H9 (cell line): ENCODE measurements at regions not wholly inside any gene's neighbourhood (a gene's known extent, or its start where the extent isn't known, plus 50 kb on each side); places are given as distances from the start of the nearest gene placed in this dataset.
"Not testable (repeated sequence)": the region's sequence is repeated elsewhere in the genome, so short reads cannot be mapped to it uniquely, and the experiment has no call there.

Source experiments
- DNase-seq: peaks from one replicate; pipeline ENCODE4 v3.0.0-alpha.2; 2017
- H2AFZ ChIP-seq: one replicate; pipeline ENCODE4 v1.6.1; 2013; ENCODE audit warnings: mild to moderate bottlenecking, low read length, control low read depth, moderate library complexity
- H2AK5ac ChIP-seq: 2 replicates; pipeline ENCODE4 v1.6.1; 2013; ENCODE audit warnings: low read length, control low read depth, mixed read lengths; ENCODE audit not compliant: insufficient read length
- H2BK120ac ChIP-seq: one replicate; pipeline ENCODE4 v1.6.1; 2013; ENCODE audit warnings: low read depth, mild to moderate bottlenecking, low read length, control low read depth, inconsistent platforms; ENCODE audit not compliant: poor library complexity, severe bottlenecking
- H2BK12ac ChIP-seq: 2 replicates; pipeline ENCODE4 v1.6.1; 2013; ENCODE audit warnings: low read length, control low read depth, mixed read lengths, low read depth; ENCODE audit not compliant: insufficient read length
- H2BK15ac ChIP-seq: 2 replicates; pipeline ENCODE4 v1.6.1; 2013; ENCODE audit warnings: low read depth, low read length, control low read depth
- H2BK20ac ChIP-seq: one replicate; pipeline ENCODE4 v1.6.1; 2013; ENCODE audit warnings: low read depth, mild to moderate bottlenecking, low read length, control low read depth, inconsistent platforms; ENCODE audit not compliant: poor library complexity, severe bottlenecking
- H2BK5ac ChIP-seq: 2 replicates; pipeline ENCODE4 v1.6.1; 2013; ENCODE audit warnings: low read length, control low read depth, mixed read lengths; ENCODE audit not compliant: insufficient read length
- H3K14ac ChIP-seq: 2 replicates; pipeline ENCODE4 v1.6.1; 2013; ENCODE audit warnings: low read length, control low read depth; ENCODE audit not compliant: insufficient read depth
- H3K18ac ChIP-seq: 2 replicates; pipeline ENCODE4 v1.6.1; 2013; ENCODE audit warnings: low read depth, mild to moderate bottlenecking, mixed read lengths, low read length, control low read depth; ENCODE audit not compliant: insufficient read length
- H3K23ac ChIP-seq: 2 replicates; pipeline ENCODE4 v1.6.1; 2013; ENCODE audit warnings: low read length, control low read depth, mixed read lengths, low read depth; ENCODE audit not compliant: insufficient read length
- H3K23me2 ChIP-seq: 2 replicates; pipeline ENCODE4 v1.6.1; 2013; ENCODE audit warnings: low read depth, mild to moderate bottlenecking, mixed read lengths, low read length, control low read depth; ENCODE audit not compliant: insufficient read length, poor library complexity, severe bottlenecking
- H3K27ac ChIP-seq: 2 replicates; pipeline ENCODE4 v1.5.1; 2013; ENCODE audit warnings: low read length, control low read depth, mixed read lengths, low read depth; ENCODE audit not compliant: insufficient read length
- H3K27me3 ChIP-seq: 2 replicates; pipeline ENCODE4 v1.6.1; 2013; ENCODE audit warnings: low read length, control low read depth, inconsistent platforms; ENCODE audit not compliant: insufficient read depth
- H3K4ac ChIP-seq: 2 replicates; pipeline ENCODE4 v1.6.1; 2013; ENCODE audit warnings: low read depth, mild to moderate bottlenecking, control low read depth, inconsistent platforms, low read length, moderate library complexity
- H3K4me1 ChIP-seq: 2 replicates; pipeline ENCODE4 v1.6.1; 2013; ENCODE audit warnings: low read length, control low read depth, inconsistent platforms; ENCODE audit not compliant: insufficient read depth
- H3K4me2 ChIP-seq: 2 replicates; pipeline ENCODE4 v1.6.1; 2013; ENCODE audit warnings: low read length, control low read depth, mixed read lengths; ENCODE audit not compliant: insufficient read length, insufficient read depth
- H3K56ac ChIP-seq: 2 replicates; pipeline ENCODE4 v1.6.1; 2013; ENCODE audit warnings: low read depth, mild to moderate bottlenecking, mixed read lengths, low read length, control low read depth; ENCODE audit not compliant: insufficient read length
- H3K79me1 ChIP-seq: 2 replicates; pipeline ENCODE4 v1.6.1; 2013; ENCODE audit warnings: low read depth, mild to moderate bottlenecking, moderate library complexity, low read length, control low read depth, inconsistent platforms; ENCODE audit not compliant: insufficient read depth, poor library complexity, severe bottlenecking
- H3K79me2 ChIP-seq: 2 replicates; pipeline ENCODE4 v1.6.1; 2013; ENCODE audit warnings: low read length, control low read depth, inconsistent platforms; ENCODE audit not compliant: insufficient read depth
- H3K9ac ChIP-seq: 2 replicates; pipeline ENCODE4 v1.6.1; 2013; ENCODE audit warnings: low read length, control low read depth, mixed read lengths; ENCODE audit not compliant: insufficient read length; ENCODE audit errors: extremely low read depth
- H3K9me3 ChIP-seq: one replicate; pipeline ENCODE4 v1.6.1; 2013; ENCODE audit warnings: low read depth, low read length, inconsistent platforms; ENCODE audit not compliant: control insufficient read depth
- H3T11ph ChIP-seq: one replicate; pipeline ENCODE4 v1.6.1; 2013; ENCODE audit warnings: mild to moderate bottlenecking, low read length, control low read depth, inconsistent platforms
- H4K20me1 ChIP-seq: one replicate; pipeline ENCODE4 v1.6.1; 2013; ENCODE audit not compliant: control insufficient read depth, insufficient read length, insufficient read depth
- H4K5ac ChIP-seq: 2 replicates; pipeline ENCODE4 v1.6.1; 2013; ENCODE audit warnings: low read depth, mild to moderate bottlenecking, mixed read lengths, low read length, control low read depth; ENCODE audit not compliant: insufficient read length
- H4K8ac ChIP-seq: replicated peaks from 2 replicates; pipeline ENCODE4 v1.6.1; 2013; ENCODE audit warnings: low read length, control low read depth, mixed read lengths, low read depth; ENCODE audit not compliant: insufficient read length
- H4K91ac ChIP-seq: 2 replicates; pipeline ENCODE4 v1.6.1; 2013; ENCODE audit warnings: low read depth, mild to moderate bottlenecking, moderate library complexity, mixed read lengths, low read length, control low read depth; ENCODE audit not compliant: insufficient read length
- H3K27ac Mint-ChIP-seq, 3 experiments: 2 replicates in 2 of 3; 3 replicates in 1 of 3; pipeline ENCODE4 v1.8.0; 2020 to 2021; ENCODE audit warnings: mixed read lengths in 3 of 3, mild to moderate bottlenecking in 1 of 3, moderate library complexity in 1 of 3
- H3K27me3 Mint-ChIP-seq: 2 replicates; pipeline ENCODE4 v1.8.0; 2021; ENCODE audit warnings: low read depth, mild to moderate bottlenecking, moderate library complexity, mixed read lengths
- H3K36me3 Mint-ChIP-seq, 3 experiments: 2 replicates in 2 of 3; 3 replicates in 1 of 3; pipeline ENCODE4 v1.8.0; 2020 to 2021; ENCODE audit warnings: low read depth in 3 of 3, mixed read lengths in 3 of 3; ENCODE audit not compliant: insufficient read depth in 1 of 3
- H3K4me1 Mint-ChIP-seq, 2 experiments: 2 replicates each; pipeline ENCODE4 v1.8.0; 2020; ENCODE audit warnings: mixed read lengths in 2 of 2
- H3K4me3 Mint-ChIP-seq, 2 experiments: 2 replicates in 1 of 2; 3 replicates in 1 of 2; pipeline ENCODE4 v1.8.0; 2020 to 2021; ENCODE audit warnings: mild to moderate bottlenecking in 2 of 2, mixed read lengths in 2 of 2, moderate library complexity in 1 of 2
- H3K9me3 Mint-ChIP-seq, 2 experiments: 2 replicates in 1 of 2; 3 replicates in 1 of 2; pipeline ENCODE4 v1.8.0; 2020; ENCODE audit warnings: mild to moderate bottlenecking in 2 of 2, mixed read lengths in 2 of 2, moderate library complexity in 1 of 2
- CTCF ChIP-seq: fragments of 200-600 bp; sonication (generic); conservative IDR thresholded peaks from 3 replicates; pipeline ENCODE4 v1.8.0; 2021; ENCODE audit warnings: antibody characterized with exemption, mild to moderate bottlenecking
- WGBS: extraction: QIAGEN DNeasy Blood & Tissue Kit; methylation state at CpG from one replicate; pipeline ENCODE4 v1.1.7; 2013; ENCODE audit warnings: missing lambda C conversion rate, low lambda C conversion rate, mixed read lengths; ENCODE audit not compliant: insufficient read length; ENCODE audit errors: extremely low coverage; 5-methylcytosine and 5-hydroxymethylcytosine counted together

GRCh38 chr3:181324516-181324915 lies 335.0 kb upstream of the DNAJC19 start:
- not testable (repeated sequence) for H2BK15ac ChIP-seq, H3K4me1 Mint-ChIP-seq, H3K4ac ChIP-seq, H3K23ac ChIP-seq, H2AFZ ChIP-seq, H3K79me1 ChIP-seq, H3K23me2 ChIP-seq, H3T11ph ChIP-seq, H4K8ac ChIP-seq, H2BK5ac ChIP-seq, H2BK12ac ChIP-seq, H3K27me3 ChIP-seq, H2AK5ac ChIP-seq, H3K27ac ChIP-seq, H3K9ac ChIP-seq, H4K91ac ChIP-seq, H3K79me2 ChIP-seq, H3K4me1 ChIP-seq, H2BK120ac ChIP-seq, H3K9me3 ChIP-seq, H4K20me1 ChIP-seq, H3K4me3 Mint-ChIP-seq, H3K18ac ChIP-seq, H3K4me2 ChIP-seq, H3K56ac ChIP-seq, H4K5ac ChIP-seq, H2BK20ac ChIP-seq, H3K27me3 Mint-ChIP-seq, H3K14ac ChIP-seq
- Mint-ChIP-seq H3K27ac (peak overlapping the region in 1 of 3 experiments; percentile 61; a peak in 2 of 7 replicates), H3K36me3 (peaks cover 0 to 11% (median 2%) of the 10 kb centered on the region in 3 experiments; a peak in 5 of 7 replicates), H3K9me3 (peaks cover 8 to 14% of the 10 kb centered on the region in 2 experiments; a peak in 4 of 5 replicates)
- peak; percentile 51; the same call in 2 of the 3 replicates for TF ChIP-seq CTCF
- DNase-seq, result peak; percentile 60
- WGBS, result no CpG with 5 or more reads among the region's 5 CpGs
